ENCODE measurements at regions not wholly inside any gene's neighbourhood (a gene's known extent, or its start where the extent isn't known, plus 50 kb on each side); places are given as distances from the start of the nearest gene placed in this dataset.

DNA sequence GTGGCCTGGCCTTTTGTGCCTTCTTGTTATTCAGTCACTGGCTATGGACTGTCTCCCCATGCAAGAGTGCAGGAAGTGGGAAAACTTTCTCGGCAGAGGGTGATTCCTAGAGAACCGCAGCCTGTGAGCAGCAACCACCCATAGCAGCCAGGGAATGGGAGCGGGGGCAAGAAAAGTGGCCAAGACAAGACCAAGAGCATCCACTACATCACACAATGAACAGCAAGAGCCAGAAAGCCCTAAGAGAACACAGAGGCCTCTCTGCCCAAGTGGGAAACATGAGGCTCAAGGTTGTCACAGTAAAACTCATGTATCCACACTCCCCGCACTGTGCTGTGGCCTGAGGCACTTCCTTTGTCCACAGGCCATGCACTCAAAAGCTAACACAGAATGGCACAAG, 129.1 kb upstream of the FSTL4 start:
- TF ChIP-seq, protein P1, sequence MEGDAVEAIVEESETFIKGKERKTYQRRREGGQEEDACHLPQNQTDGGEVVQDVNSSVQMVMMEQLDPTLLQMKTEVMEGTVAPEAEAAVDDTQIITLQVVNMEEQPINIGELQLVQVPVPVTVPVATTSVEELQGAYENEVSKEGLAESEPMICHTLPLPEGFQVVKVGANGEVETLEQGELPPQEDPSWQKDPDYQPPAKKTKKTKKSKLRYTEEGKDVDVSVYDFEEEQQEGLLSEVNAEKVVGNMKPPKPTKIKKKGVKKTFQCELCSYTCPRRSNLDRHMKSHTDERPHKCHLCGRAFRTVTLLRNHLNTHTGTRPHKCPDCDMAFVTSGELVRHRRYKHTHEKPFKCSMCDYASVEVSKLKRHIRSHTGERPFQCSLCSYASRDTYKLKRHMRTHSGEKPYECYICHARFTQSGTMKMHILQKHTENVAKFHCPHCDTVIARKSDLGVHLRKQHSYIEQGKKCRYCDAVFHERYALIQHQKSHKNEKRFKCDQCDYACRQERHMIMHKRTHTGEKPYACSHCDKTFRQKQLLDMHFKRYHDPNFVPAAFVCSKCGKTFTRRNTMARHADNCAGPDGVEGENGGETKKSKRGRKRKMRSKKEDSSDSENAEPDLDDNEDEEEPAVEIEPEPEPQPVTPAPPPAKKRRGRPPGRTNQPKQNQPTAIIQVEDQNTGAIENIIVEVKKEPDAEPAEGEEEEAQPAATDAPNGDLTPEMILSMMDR (conservative IDR thresholded peaks at IDR 0.05; ENCODE audit: low read depth, low read length) = no peak
- DNase-seq (ENCODE audit: low read depth) = no peak
- no peak overlapping the region for H3K4me3 ChIP-seq (ENCODE audit: low read depth, low read length)

DNA sequence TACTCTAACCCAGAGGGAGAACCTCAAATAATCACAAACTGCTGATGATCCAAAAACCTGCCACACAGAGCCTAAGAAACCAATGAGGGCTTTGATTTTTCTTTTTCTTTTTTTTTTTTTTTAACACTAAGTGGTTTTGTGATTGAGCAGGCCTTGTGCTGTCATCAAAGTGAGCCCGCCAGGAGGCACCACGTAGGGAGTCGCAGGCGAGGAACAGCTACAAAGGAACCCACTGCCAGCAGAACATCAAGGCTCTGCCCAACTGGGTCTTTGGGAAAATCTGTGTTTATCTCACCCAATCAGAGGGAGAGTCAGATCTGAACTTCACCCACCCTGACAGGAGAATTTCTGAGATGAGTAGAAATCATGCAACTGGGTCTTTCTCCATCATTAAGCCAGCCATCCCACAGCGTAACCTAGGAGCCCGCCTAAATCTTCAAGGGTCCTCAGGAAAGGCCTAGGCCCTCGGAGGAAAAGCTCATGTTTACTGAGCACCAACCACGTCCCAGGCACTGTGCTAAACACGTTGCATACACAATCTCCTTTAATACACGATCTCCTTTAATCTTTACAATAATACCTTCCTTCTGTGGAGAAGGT, 126.9 kb upstream of the FSTL4 start:
- TF ChIP-seq, protein P1 (conservative IDR thresholded peaks at IDR 0.05; ENCODE audit: low read depth, low read length) = no peak
- no peak for DNase-seq (ENCODE audit: low read depth)
- no peak overlapping the region for H3K4me3 ChIP-seq (ENCODE audit: low read depth, low read length)

DNA sequence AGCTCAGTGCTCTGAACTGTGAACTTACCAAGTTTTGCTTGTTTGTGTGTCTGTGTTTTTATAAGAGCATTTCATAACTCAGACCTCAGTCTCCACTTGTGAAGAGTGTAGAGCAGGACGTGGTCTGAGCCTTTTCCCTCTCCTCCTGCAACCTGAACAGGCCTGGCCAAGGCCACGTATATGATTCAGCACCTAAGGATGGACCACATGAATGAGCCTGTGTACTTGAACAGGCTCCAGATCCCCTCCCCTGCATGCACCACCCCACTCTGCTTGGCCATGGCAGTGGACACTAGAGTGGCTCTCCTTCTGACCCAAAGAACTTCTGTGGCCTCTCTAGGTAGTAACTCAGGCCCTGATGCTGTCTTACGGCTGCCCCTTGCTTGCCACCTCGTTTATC, 125.9 kb upstream of the FSTL4 start:
- TF ChIP-seq, protein P1 (conservative IDR thresholded peaks at IDR 0.05; ENCODE audit: low read depth, low read length) = no peak
- no peak overlapping the region for H3K4me3 ChIP-seq (ENCODE audit: low read depth, low read length)
- peak; percentile 9 for DNase-seq (ENCODE audit: low read depth)

DNA sequence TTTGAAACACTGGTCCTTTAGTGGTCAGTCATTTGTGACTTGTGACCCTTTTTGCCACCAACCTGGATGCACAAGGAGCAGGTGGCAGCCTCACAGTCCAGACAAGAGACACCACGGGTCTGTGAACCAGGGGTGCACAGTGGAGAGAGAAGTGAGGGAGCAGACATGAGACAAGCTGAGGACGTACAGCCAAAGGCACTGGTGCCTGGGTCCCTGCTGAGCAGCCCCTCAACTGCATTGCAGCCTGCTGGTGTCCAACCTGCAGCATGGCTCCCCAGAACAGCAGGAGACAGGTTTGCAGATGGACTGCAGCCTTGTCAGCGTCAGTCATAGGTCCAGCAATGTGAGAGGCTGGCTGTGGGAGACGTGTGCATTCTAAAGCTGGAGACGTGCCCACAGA, 124.2 kb upstream of the FSTL4 start:
- DNase-seq (ENCODE audit: low read depth) = no peak
- TF ChIP-seq, protein P1 (conservative IDR thresholded peaks at IDR 0.05; ENCODE audit: low read depth, low read length) = no peak
- no peak overlapping the region for H3K4me3 ChIP-seq (ENCODE audit: low read depth, low read length)

DNA sequence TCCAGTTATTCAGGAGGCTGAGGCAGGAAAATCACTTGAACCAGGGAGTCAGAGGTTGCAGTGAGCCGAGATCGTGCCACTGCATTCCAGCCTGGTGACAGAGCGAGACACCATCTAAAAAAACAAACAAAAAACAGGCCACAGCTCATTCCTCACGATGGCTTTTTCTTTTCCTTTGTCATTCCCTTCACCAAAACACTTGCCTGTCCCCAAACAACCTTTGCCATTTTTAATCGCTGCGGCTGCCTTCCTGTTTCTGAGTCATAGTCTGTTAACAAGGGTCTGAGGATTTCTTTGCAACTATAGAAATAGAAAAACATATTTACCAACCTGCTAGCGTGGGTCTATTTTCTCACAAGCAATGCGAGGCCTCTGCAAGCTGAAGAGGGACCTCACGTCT, 123.0 kb upstream of the FSTL4 start:
- TF ChIP-seq, protein P1 (conservative IDR thresholded peaks at IDR 0.05; ENCODE audit: low read depth, low read length) = no peak

DNA sequence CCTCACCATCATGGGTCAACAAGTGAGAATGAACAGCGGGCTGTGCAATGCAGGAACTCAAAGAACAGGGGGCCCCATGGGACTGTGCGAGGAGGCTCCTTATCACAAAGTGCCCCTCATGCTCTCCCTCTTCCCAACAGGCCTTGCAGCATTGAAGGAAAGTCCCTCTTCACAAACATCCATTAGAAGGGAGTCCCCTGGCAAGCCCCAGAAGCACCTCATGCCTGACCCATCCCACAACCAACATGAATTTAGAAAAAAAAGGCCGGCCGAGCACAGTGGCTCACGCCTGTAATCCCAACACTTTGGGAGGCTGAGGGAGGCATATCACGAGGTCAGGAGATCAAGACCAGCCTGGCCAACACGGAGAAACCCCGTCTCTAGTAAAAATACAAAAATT, 122.6 kb upstream of the FSTL4 start:
- no peak for DNase-seq (ENCODE audit: low read depth)
- H3K4me3 ChIP-seq (ENCODE audit: low read depth, low read length) = no peak overlapping the region
- TF ChIP-seq, protein P1 (conservative IDR thresholded peaks at IDR 0.05; ENCODE audit: low read depth, low read length) = no peak

More for the DNA sequence above, 123.0 kb upstream of the FSTL4 start:
- peak; percentile 39 for DNase-seq (ENCODE audit: low read depth)
- no peak overlapping the region for H3K4me3 ChIP-seq (ENCODE audit: low read depth, low read length)

DNA sequence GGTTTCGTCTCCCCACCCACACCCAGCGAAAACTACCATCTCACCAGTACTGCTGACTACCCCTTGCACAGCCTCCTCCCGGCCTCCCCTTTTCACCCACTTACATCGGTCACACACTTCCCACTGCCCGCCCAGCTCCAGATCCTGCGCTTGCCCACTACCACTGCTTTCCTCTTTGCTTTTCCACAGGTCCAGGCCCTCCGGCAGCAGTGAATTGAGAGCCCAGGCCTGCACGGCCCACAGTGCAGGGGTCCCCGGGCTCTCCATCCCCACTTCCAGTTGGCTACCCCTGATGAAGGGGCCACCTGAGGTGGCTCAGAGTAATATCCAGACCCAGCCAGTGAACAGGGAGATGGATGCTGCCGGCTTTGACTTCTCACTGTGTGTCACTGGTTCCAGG, 120.2 kb upstream of the FSTL4 start:
- no peak for DNase-seq (ENCODE audit: low read depth)

More for the DNA sequence above, 120.2 kb upstream of the FSTL4 start:
- TF ChIP-seq, protein P1 (conservative IDR thresholded peaks at IDR 0.05; ENCODE audit: low read depth, low read length) = no peak
- no peak overlapping the region for H3K4me3 ChIP-seq (ENCODE audit: low read depth, low read length)
